ENCODE measurements at regions not wholly inside any gene's neighbourhood (a gene's known extent, or its start where the extent isn't known, plus 50 kb on each side); places are given as distances from the start of the nearest gene placed in this dataset.

DNA sequence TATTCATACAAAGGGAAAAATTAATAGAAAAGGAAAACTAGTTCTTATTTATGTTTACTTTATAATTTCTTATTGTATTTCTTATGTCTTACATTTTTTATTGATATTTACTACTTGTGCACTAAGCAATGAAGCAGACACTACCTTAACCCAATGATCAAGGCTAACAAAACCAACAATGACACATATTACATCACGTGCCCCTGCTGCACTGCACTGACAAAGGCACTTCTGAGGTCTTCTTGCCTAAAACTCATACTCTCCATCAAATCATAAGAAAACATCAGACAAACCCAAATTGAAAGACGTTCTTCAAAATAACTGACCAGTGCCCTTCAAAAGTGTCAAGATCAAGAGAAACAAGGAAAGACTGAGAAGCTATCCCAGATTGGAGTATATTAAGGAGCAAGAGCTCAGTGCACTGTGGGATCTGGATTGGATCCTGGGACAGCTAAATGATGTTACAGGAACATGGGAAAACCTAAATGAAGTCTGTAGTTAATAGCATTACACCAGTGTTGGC lies 230.9 kb downstream of the AUH start:
- POLR2A ChIA-PET: no interaction called here

DNA sequence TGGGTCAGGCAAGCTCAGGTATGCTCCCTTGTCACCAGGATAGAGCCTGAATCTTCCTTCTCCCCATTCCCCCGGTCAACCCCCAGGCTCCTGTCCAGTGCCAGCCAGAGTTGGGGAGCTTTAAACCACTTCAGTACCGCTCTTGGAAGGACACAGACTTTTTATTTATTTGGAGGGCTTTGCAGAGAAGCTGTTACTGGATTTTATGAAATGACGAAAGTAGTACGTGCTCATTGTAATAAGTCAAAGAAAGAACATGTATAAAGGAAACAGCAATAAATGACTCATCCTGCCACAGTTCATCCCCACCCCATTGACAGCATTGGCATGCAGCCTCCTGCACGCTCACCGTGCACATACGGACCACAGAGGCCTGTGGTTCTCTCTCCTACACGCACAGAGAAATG lies 230.3 kb downstream of the AUH start:
- Histone ChIP-seq H3K36me3 (replicated peaks in 1 of 2; ENCODE audit: control extremely low read depth in 1 of 2, control insufficient read depth in 1 of 2, extremely low read depth in 1 of 2, insufficient read depth in 2 of 2, low read length in 1 of 2) (no peaks in the 10 kb centered on the region), H3K27ac (ENCODE audit: low read length in 2 of 2) (no peak overlapping the region), H3K4me2 (replicated peaks; ENCODE audit: low read depth, low read length, poor library complexity, severe bottlenecking) (no peak overlapping the region), H3K9ac (ENCODE audit: low read length) (no peak overlapping the region), H4K20me1 (ENCODE audit: control insufficient read depth, insufficient read depth, low read length, poor library complexity, severe bottlenecking) (no peaks in the 10 kb centered on the region), H3K4me3 (ENCODE audit: control extremely low read depth in 1 of 5, extremely low read depth in 1 of 5, insufficient read depth in 1 of 5, low read depth in 2 of 5, low read length in 4 of 5) (no peak overlapping the region), H3K4me1 (ENCODE audit: control insufficient read depth in 2 of 2, insufficient read depth in 2 of 2, low read length in 2 of 2) (no peaks in the 10 kb centered on the region), H2AFZ (ENCODE audit: insufficient read depth, low read depth, low read length, poor library complexity, severe bottlenecking) (no peak overlapping the region), H3K27me3 (replicated peaks in 1 of 4; ENCODE audit: control extremely low read depth in 1 of 4, control insufficient read depth in 3 of 4, insufficient read depth in 4 of 4, low read length in 3 of 4) (no peaks in the 10 kb centered on the region), H3K9me3 (ENCODE audit: control extremely low read depth in 1 of 3, control insufficient read depth in 2 of 3, insufficient read depth in 1 of 3, low read length in 2 of 3) (peaks cover 0 to 2% (median 0%) of the 10 kb centered on the region in 3 donors), H3K79me2 (ENCODE audit: control insufficient read depth, insufficient read depth, low read length) (no peaks in the 10 kb centered on the region)
- Mint-ChIP-seq H3K4me1 (no peaks in the 10 kb centered on the region), H3K9me3 (ENCODE audit: insufficient read depth) (no peaks in the 10 kb centered on the region), H3K27me3 (no peaks in the 10 kb centered on the region), H3K27ac (no peak overlapping the region), H3K4me3 (no peak overlapping the region)
- DNase-seq (no peak), ATAC-seq (ENCODE audit: low read depth) (no peak)
- intact Hi-C loops (cut with micrococcal nuclease): no loop called here
- no peak for TF ChIP-seq EZH2 (IDR thresholded peaks at IDR 0.05; ENCODE audit: borderline replicate concordance, insufficient read depth, low read depth, low read length, poor library complexity, severe bottlenecking)
- TF ChIP-seq, protein P1, sequence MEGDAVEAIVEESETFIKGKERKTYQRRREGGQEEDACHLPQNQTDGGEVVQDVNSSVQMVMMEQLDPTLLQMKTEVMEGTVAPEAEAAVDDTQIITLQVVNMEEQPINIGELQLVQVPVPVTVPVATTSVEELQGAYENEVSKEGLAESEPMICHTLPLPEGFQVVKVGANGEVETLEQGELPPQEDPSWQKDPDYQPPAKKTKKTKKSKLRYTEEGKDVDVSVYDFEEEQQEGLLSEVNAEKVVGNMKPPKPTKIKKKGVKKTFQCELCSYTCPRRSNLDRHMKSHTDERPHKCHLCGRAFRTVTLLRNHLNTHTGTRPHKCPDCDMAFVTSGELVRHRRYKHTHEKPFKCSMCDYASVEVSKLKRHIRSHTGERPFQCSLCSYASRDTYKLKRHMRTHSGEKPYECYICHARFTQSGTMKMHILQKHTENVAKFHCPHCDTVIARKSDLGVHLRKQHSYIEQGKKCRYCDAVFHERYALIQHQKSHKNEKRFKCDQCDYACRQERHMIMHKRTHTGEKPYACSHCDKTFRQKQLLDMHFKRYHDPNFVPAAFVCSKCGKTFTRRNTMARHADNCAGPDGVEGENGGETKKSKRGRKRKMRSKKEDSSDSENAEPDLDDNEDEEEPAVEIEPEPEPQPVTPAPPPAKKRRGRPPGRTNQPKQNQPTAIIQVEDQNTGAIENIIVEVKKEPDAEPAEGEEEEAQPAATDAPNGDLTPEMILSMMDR (IDR thresholded peaks at IDR 0.05): no peak
- POLR2A ChIA-PET: no interaction called here
- CTCF ChIA-PET: interaction anchor here (0.7 kb wide), 1 partner anchor 8 kb away, joined by 3 read pairs; no protein-coding TSS in a partner anchor
- WGBS (ENCODE audit: insufficient coverage): no CpG with 5 or more reads among the region's 8 CpGs

More for the DNA sequence above, 230.9 kb downstream of the AUH start:
- no peaks in the 10 kb centered on the region for H3K36me3 ChIP-seq (replicated peaks in 1 of 2; ENCODE audit: control extremely low read depth in 1 of 2, control insufficient read depth in 1 of 2, extremely low read depth in 1 of 2, insufficient read depth in 2 of 2, low read length in 1 of 2)
- no peak overlapping the region for H2AFZ ChIP-seq (ENCODE audit: insufficient read depth, low read depth, low read length, poor library complexity, severe bottlenecking)
- H4K20me1 ChIP-seq (ENCODE audit: control insufficient read depth, insufficient read depth, low read length, poor library complexity, severe bottlenecking): no peaks in the 10 kb centered on the region
- DNase-seq (no peak), ATAC-seq (ENCODE audit: low read depth) (no peak)
- H3K9ac ChIP-seq (ENCODE audit: low read length): no peak overlapping the region
- H3K4me2 ChIP-seq (replicated peaks; ENCODE audit: low read depth, low read length, poor library complexity, severe bottlenecking): no peak overlapping the region
- CTCF ChIA-PET: no interaction called here
- no peaks in the 10 kb centered on the region for H3K4me1 ChIP-seq (ENCODE audit: control insufficient read depth in 2 of 2, insufficient read depth in 2 of 2, low read length in 2 of 2)
- Mint-ChIP-seq H3K27ac (no peak overlapping the region), H3K4me1 (no peaks in the 10 kb centered on the region), H3K27me3 (no peaks in the 10 kb centered on the region), H3K4me3 (no peak overlapping the region), H3K9me3 (ENCODE audit: insufficient read depth) (no peaks in the 10 kb centered on the region)
- no peak overlapping the region for H3K4me3 ChIP-seq (ENCODE audit: control extremely low read depth in 1 of 5, extremely low read depth in 1 of 5, insufficient read depth in 1 of 5, low read depth in 2 of 5, low read length in 4 of 5)
- H3K27ac ChIP-seq (ENCODE audit: low read length in 2 of 2): no peak overlapping the region
- WGBS (ENCODE audit: insufficient coverage): 82% methylated on average over 1 of the region's 2 CpGs
- intact Hi-C loops (cut with micrococcal nuclease): no loop called here
- H3K27me3 ChIP-seq (replicated peaks in 1 of 4; ENCODE audit: control extremely low read depth in 1 of 4, control insufficient read depth in 3 of 4, insufficient read depth in 4 of 4, low read length in 3 of 4): no peaks in the 10 kb centered on the region
- peaks cover 0 to 2% (median 0%) of the 10 kb centered on the region in 3 donors for H3K9me3 ChIP-seq (ENCODE audit: control extremely low read depth in 1 of 3, control insufficient read depth in 2 of 3, insufficient read depth in 1 of 3, low read length in 2 of 3)
- H3K79me2 ChIP-seq (ENCODE audit: control insufficient read depth, insufficient read depth, low read length): no peaks in the 10 kb centered on the region
- TF ChIP-seq, protein P1 (IDR thresholded peaks at IDR 0.05): no peak
- TF ChIP-seq EZH2 (IDR thresholded peaks at IDR 0.05; ENCODE audit: borderline replicate concordance, insufficient read depth, low read depth, low read length, poor library complexity, severe bottlenecking): no peak
